ENCODE measurements at regions not wholly inside any gene's neighbourhood (a gene's known extent, or its start where the extent isn't known, plus 50 kb on each side); places are given as distances from the start of the nearest gene placed in this dataset.

DNA sequence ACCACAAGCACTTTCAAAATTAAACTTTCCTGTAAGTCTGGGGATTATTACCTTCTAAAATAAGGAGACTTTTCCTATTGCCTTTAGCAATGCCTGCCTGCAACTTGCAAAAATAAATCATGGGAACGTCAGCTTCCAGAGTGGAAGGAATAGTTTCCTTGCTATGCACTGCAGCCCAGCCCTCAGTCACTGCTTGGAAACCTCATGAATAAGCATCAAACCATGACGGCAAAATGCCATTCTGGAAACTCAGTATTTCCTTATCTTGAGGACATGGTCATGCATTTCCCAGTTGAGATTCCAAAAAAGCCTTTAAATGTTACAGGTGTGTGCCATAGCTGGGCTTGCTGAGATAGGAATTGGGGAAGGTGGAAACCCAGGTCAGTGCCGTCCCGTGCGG, 84.2 kb upstream of the OTOS start:
- TF ChIP-seq, protein P1, sequence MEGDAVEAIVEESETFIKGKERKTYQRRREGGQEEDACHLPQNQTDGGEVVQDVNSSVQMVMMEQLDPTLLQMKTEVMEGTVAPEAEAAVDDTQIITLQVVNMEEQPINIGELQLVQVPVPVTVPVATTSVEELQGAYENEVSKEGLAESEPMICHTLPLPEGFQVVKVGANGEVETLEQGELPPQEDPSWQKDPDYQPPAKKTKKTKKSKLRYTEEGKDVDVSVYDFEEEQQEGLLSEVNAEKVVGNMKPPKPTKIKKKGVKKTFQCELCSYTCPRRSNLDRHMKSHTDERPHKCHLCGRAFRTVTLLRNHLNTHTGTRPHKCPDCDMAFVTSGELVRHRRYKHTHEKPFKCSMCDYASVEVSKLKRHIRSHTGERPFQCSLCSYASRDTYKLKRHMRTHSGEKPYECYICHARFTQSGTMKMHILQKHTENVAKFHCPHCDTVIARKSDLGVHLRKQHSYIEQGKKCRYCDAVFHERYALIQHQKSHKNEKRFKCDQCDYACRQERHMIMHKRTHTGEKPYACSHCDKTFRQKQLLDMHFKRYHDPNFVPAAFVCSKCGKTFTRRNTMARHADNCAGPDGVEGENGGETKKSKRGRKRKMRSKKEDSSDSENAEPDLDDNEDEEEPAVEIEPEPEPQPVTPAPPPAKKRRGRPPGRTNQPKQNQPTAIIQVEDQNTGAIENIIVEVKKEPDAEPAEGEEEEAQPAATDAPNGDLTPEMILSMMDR (IDR thresholded peaks at IDR 0.05) = no peak

DNA sequence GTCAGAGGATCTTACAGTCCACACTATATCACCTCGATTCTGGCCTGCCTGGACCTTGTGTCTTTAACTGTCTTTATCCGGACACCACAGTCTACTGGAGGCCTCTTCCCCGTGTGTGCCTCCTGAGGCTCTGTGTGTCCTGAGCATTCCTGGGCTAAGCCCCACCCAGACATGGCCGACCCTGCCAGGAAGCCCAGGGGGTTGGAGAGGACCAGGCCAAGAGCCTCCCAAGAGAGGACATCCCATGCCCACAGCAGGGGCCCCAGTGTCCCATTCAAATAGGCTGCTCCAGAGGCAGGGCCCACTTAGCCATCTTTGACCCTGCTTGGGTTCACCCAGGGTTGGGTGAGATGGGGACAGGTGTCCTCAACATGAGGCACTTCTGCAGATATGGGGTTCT, 84.7 kb upstream of the OTOS start:
- TF ChIP-seq, protein P1 (IDR thresholded peaks at IDR 0.05) = no peak

DNA sequence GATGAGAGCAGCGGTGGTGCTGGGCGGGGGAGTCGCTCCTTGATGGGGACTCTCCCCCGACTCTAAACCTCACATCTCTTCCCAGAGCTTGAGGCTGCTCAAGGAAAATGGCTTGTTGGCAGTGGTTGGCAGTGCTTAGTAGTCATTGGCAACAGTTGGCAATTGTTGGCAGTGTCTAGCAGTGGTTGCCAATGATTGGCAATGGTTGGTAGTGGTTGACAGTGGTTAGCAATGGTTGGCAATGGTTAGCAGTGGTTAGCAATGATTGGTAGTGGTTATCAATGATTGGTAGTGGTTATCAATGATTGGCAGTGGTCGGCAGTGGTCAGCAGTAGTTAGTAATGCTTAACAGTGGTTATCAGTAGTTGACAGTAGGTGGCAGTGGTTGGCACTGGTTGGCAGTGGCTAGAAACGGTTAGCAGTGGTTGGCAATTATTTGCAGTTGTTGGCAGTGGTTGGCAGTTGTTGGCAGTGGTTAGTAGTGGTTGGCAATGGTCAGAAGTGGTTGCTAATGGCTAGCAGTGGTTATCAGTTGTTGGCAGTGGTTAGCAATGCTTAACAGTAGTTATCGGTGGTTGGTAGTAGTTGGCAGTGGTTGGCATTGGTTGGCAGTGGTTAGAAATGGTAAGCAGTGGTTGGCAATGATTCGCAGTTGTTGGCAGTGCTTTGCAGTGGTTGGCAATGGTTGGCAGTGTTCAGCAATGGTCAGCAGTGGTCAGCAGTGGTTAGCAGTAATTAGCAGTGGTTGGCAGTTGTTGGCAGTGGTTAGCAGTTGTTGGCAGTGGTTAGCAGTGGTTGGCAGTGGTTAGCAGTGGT, 85.4 kb upstream of the OTOS start:
- TF ChIP-seq, protein P1 (IDR thresholded peaks at IDR 0.05) = no peak

DNA sequence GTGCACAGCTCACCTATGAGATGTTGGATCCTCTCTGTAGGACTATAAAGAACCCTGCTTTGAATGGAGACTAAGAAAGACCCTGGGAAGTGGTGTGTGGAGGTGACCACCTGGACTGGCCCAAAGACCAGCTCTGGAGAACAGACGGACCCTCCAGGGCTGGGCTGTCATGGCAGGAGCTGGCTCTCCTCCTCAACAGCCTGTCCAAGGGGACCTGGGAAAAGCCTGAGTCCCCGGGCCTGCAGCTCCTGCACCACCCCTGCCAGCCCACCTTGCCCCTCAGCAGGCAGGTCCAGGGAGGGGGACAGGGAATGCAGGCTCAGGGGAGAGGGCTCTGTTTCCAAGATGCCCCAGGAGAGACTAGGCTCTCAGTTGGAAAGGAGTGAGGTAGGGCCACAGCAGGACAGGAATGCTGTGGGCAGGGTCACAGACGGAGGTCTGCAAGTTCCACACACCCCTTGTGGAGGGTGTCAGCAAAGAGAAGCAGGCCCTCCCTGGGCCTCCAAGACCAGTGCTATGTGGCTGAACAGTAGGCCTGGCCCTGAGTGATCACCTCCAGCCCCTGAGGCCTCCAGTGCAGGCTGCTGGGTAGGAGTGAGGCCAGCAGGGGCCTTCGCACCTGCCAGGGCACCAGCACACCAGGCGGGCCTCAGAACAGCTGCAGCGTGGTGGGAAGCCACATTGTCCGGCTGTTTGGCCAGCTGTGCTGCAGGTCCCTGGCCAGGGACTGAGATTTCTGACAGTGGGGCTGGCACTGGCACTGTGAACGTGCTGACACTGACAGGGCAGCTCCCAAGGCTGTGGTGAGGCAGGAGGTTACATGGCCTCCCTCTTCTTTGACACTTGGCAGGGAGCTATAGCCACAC, 86.4 kb upstream of the OTOS start:
- TF ChIP-seq, protein P1 (IDR thresholded peaks at IDR 0.05) = no peak

DNA sequence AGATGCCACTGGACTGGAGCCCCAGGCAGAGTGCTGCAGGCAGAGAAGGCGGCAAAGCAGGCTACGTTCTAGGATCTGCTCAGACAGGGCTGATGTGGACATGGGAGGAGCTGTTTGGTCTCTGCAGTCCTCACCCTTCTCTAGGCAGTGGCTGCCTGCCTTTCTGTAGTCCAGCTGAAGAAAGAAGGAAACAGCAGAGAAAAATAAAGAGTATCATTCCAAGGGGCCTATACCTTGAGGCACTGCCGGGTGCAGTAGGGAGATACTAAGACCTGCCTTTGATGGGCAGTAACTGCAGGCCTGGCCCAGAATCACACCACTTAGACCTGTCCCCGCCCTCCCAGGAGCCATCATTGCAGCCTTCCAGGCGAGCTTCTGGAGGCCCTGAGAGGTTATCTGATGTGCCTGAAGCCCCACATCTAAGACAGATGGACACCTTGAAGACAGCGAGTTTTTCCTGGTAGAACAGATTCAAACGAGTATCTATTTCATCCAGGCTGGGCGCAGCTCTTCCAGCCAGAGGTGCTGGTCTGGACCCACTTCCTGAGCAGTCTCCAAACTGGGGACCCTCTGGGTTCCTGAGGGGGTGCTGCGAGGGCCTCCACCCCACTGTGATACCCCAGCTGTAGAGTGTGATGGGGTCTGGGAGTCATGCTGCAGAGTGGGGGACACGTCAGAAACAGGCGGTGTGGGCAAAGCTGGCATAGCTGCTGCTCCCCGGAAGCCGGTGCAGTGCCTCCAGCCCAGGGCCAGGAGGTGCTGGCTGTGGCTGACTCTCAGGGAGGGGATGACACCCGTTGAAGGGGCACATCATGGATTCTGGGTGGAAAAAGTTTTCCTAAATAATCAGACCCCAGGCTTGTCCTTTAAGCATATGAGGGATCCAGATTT, 87.3 kb upstream of the OTOS start:
- TF ChIP-seq, protein P1 (IDR thresholded peaks at IDR 0.05) = no peak

DNA sequence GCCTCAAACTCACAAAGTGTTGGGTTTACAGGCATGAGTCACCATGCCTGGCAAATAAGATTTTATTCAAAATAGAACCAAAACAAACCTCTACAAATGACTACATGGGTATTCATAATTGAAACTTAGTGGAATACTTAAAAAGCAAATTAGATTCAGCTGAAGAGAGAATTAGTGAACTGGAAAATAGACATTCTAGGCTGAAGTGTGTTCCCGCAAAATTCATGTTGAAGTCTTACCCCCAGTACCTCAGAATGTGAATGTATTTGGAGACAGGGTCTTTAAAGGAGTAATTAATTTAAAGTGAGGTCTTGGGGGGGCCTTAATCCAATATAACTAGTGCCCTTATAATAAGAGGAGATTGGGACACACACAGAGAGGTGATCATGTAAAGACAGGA, 88.5 kb upstream of the OTOS start:
- TF ChIP-seq, protein P1 (IDR thresholded peaks at IDR 0.05) = no peak

DNA sequence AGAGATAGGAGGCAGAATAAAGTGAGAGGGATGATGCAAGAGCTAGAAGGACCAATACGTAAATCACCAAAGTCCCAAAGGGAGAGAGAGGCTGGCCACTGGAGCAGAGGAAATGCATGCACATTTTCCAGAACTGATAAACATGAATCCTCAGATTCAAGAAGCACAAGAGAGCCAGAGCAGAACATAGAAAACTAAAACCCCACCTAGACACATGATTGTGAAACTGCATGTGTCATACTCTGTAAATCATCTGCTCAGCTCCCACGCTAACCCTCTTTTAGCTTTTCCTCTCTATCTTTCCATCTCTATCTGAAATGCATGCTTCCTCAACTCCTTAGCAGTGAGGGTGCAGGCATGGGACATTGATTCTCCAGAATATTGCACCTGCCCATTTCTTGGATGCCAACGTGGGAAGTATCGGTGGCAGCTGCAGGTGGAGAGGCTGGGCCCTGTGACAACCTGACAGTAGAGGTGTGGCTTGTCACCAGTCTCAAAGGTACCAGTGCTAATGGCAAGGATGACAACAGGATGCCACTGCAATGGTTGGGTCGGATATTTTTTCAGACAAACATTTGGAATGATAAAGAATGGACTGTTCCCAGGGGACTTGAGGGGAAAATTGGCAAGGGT, 89.3 kb upstream of the OTOS start:
- TF ChIP-seq, protein P1 (IDR thresholded peaks at IDR 0.05) = no peak
